ENCODE measurements at regions not wholly inside any gene's neighbourhood (a gene's known extent, or its start where the extent isn't known, plus 50 kb on each side); places are given as distances from the start of the nearest gene placed in this dataset.
A peak's percentile ranks its signal among the peaks of the same experiment; 100 is the strongest.

DNA sequence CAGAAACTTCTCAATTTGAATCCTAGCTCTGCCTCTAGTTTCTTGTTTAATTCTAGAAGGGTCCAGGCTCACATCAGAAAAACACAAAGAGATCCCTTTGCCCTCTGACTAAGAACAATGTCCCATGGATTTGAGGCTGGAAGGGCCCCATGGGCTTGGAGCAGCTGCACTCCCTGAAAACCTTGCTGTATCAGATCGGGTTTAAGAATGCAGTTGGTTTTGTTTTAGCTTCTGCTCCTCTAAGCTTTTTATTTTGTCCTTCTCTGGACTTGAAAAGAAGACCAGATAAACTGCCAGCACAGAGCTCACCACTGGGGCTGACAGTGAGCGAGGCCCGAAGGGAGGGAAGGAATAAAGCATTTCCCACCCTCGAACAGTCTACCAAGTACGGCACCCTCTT, 69.2 kb upstream of the WIPF1 start:
- peak; percentile 59 for DNase-seq (ENCODE audit: low read depth)

DNA sequence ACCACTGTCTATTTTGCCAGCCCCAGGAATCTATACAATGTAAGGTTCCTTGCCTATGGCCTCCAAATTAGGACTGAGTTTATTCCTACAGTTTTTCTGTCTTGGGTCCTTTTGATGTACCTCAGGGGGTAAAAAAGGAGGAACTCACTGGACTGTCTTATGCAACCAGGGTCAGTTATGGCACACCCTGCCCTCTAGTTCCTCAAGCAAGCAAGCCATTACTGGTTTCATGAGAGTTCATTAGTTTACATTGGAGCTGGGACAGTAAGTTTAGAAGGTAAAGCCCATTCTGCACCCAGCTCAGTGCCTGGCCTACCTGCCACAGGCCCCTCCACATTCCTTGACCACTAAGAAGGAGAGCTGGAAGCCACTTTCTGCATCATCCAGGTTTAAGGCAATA, 68.7 kb upstream of the WIPF1 start:
- DNase-seq (ENCODE audit: low read depth): peak; percentile 96
- no peak overlapping the region for H3K4me3 ChIP-seq (ENCODE audit: low read depth, low read length)
- peak; percentile 70 for TF ChIP-seq MYC (IDR thresholded peaks at IDR 0.05; ENCODE audit: low read depth, low read length)
- no peak for TF ChIP-seq POLR2A (IDR thresholded peaks at IDR 0.05; ENCODE audit: extremely low read depth, insufficient read length)
- TF ChIP-seq, protein P1, sequence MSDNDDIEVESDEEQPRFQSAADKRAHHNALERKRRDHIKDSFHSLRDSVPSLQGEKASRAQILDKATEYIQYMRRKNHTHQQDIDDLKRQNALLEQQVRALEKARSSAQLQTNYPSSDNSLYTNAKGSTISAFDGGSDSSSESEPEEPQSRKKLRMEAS (IDR thresholded peaks at IDR 0.05; ENCODE audit: low read depth, low read length): peak; percentile 67
- TF ChIP-seq, protein P2, sequence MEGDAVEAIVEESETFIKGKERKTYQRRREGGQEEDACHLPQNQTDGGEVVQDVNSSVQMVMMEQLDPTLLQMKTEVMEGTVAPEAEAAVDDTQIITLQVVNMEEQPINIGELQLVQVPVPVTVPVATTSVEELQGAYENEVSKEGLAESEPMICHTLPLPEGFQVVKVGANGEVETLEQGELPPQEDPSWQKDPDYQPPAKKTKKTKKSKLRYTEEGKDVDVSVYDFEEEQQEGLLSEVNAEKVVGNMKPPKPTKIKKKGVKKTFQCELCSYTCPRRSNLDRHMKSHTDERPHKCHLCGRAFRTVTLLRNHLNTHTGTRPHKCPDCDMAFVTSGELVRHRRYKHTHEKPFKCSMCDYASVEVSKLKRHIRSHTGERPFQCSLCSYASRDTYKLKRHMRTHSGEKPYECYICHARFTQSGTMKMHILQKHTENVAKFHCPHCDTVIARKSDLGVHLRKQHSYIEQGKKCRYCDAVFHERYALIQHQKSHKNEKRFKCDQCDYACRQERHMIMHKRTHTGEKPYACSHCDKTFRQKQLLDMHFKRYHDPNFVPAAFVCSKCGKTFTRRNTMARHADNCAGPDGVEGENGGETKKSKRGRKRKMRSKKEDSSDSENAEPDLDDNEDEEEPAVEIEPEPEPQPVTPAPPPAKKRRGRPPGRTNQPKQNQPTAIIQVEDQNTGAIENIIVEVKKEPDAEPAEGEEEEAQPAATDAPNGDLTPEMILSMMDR (IDR thresholded peaks at IDR 0.05; ENCODE audit: low read depth, low read length): no peak

More for the DNA sequence above, 69.2 kb upstream of the WIPF1 start:
- peak overlapping the region; percentile 21 for H3K4me3 ChIP-seq (ENCODE audit: low read depth, low read length)
- TF ChIP-seq, protein P1 (IDR thresholded peaks at IDR 0.05; ENCODE audit: low read depth, low read length): no peak
- no peak for TF ChIP-seq MYC (IDR thresholded peaks at IDR 0.05; ENCODE audit: low read depth, low read length)
- TF ChIP-seq, protein P2 (IDR thresholded peaks at IDR 0.05; ENCODE audit: low read depth, low read length): no peak
- TF ChIP-seq POLR2A (IDR thresholded peaks at IDR 0.05; ENCODE audit: extremely low read depth, insufficient read length): no peak

DNA sequence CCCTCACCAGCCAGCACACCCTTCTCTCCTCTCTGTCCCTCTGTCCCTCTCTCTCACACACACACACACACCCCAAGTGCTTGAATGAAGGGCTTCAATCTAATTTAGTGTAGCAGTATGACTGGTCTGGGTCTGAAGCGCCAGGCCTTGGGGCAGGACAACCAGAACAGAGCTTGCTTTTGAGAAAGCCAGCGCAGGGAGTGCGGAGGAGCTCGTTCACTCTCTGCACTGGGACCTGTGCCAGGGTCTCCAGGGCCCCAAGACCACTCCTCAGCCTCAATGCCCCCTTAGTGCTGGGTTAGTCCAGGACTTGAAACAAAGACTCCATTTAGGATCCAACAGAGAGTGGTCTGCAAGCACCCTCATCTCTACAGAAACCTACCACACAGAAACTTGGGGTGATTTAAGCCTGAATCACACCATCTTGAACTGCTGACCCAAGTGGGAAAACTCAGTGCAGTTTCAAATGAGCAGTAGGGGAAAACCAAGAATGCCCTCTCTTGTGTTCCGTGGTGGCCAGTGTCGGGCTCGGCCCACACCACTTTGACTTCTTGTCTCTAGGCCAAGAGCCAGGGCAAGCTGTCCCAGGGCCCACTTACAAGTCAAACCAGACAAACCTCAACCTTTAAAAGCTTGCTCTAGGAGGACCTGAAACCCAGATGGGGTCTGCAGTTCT, 66.6 kb upstream of the WIPF1 start:
- no peak for TF ChIP-seq POLR2A (IDR thresholded peaks at IDR 0.05; ENCODE audit: extremely low read depth, insufficient read length)
- TF ChIP-seq, protein P2 (IDR thresholded peaks at IDR 0.05; ENCODE audit: low read depth, low read length): no peak
- TF ChIP-seq, protein P1 (IDR thresholded peaks at IDR 0.05; ENCODE audit: low read depth, low read length): no peak
- no peak for TF ChIP-seq MYC (IDR thresholded peaks at IDR 0.05; ENCODE audit: low read depth, low read length)
- DNase-seq (ENCODE audit: low read depth): no peak
- no peak overlapping the region for H3K4me3 ChIP-seq (ENCODE audit: low read depth, low read length)

DNA sequence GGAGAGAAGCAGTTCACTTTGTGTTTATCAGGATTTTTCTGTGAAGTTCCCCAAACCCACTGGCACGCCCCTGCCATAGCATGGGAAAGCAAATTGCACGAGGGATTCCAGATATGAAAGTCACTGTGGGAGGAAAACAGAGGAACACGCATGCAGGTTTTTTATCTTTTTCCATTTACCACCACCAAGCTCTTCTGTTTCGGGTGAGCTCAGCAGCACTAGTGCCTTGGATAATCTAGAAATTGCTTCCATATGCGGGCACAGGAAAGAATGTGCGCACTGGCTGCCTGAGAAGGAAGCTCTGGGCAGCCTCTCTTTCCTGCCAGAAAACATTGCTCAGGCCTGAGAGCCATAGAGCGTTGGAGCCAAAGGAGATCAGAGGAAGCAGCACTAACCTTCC, 65.9 kb upstream of the WIPF1 start:
- DNase-seq (ENCODE audit: low read depth): no peak
- TF ChIP-seq POLR2A (IDR thresholded peaks at IDR 0.05; ENCODE audit: extremely low read depth, insufficient read length) (no peak), MYC (IDR thresholded peaks at IDR 0.05; ENCODE audit: low read depth, low read length) (no peak)
- TF ChIP-seq, protein P1 (IDR thresholded peaks at IDR 0.05; ENCODE audit: low read depth, low read length): no peak
- TF ChIP-seq, protein P2 (IDR thresholded peaks at IDR 0.05; ENCODE audit: low read depth, low read length): no peak

DNA sequence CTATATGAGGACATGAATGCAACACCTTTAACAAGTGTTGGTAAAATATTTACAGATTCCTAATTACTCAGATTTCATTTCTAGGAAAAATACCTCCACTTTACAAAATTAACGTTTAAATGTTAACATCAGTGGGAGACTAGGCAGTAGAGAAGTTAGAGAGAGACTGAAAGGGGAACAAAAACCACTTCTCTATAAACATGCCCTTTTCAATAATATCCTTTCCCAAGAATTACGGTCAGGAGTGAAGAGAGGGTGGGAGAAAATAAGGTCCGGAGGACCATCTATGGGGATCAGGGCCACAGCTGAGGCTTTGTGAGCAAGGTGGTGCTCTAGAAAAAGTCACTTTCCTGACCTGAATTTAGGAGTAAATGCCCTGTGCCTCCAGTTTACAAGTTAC, 65.3 kb upstream of the WIPF1 start:
- TF ChIP-seq POLR2A (IDR thresholded peaks at IDR 0.05; ENCODE audit: extremely low read depth, insufficient read length) (no peak), MYC (IDR thresholded peaks at IDR 0.05; ENCODE audit: low read depth, low read length) (no peak)
- TF ChIP-seq, protein P1 (IDR thresholded peaks at IDR 0.05; ENCODE audit: low read depth, low read length): no peak
- TF ChIP-seq, protein P2 (IDR thresholded peaks at IDR 0.05; ENCODE audit: low read depth, low read length): no peak
- DNase-seq (ENCODE audit: low read depth): no peak
- H3K4me3 ChIP-seq (ENCODE audit: low read depth, low read length): no peak overlapping the region

More for the DNA sequence above, 65.9 kb upstream of the WIPF1 start:
- no peak overlapping the region for H3K4me3 ChIP-seq (ENCODE audit: low read depth, low read length)
